Stimulated activated CD4-positive, alpha-beta T cell treated with anti-CD3 and anti-CD28 coated beads, TNF-alpha, amount 100 ng/mL, for 24 hours (primary cell): ENCODE measurements at regions not wholly inside any gene's neighbourhood (a gene's known extent, or its start where the extent isn't known, plus 50 kb on each side); places are given as distances from the start of the nearest gene placed in this dataset.

Experiments used
- DNase-seq, 3 experiments: peaks; one replicate each; pipeline ENCODE4 v3.0.0-alpha.2; 2020; ENCODE audit warnings: low read depth in 3 of 3

- DNase-seq = peak; percentile 43 to 77 (median 51)
These were observed 106.4 kb downstream of the ARF6 start for GRCh38 chr14:49999146-49999761.

GRCh38 chr14:49999826-50000379, 107.0 kb downstream of the ARF6 start:
- DNase-seq = no peak

GRCh38 chr14:50000380-50001150, 107.7 kb downstream of the ARF6 start:
- DNase-seq = peak; percentile 59 to 80 (median 63)

GRCh38 chr14:50001151-50001998, 108.5 kb downstream of the ARF6 start:
- DNase-seq = peak; percentile 38 to 67 (median 59)

- DNase-seq = peak in 2 of 3 experiments; percentile 46 to 72
These were observed 109.4 kb downstream of the ARF6 start for GRCh38 chr14:50001999-50002925.

- no peak for DNase-seq
These were observed 110.0 kb downstream of the ARF6 start for GRCh38 chr14:50002926-50003212.

GRCh38 chr14:50003213-50004021, 110.5 kb downstream of the ARF6 start:
- DNase-seq = peak; percentile 35 to 78 (median 59)

- DNase-seq = no peak
These were observed 110.2 kb downstream of the VCPKMT start for GRCh38 chr14:50006141-50006540.

GRCh38 chr14:50007123-50007903, 109.1 kb downstream of the VCPKMT start:
- DNase-seq = no peak

GRCh38 chr14:50008562-50008961, 107.8 kb downstream of the VCPKMT start:
- DNase-seq = no peak

- no peak for DNase-seq
These were observed 107.4 kb downstream of the VCPKMT start for GRCh38 chr14:50008974-50009373.

- DNase-seq = no peak
These were observed 105.6 kb downstream of the VCPKMT start for GRCh38 chr14:50010752-50011151.

- no peak for DNase-seq
These were observed 105.1 kb downstream of the VCPKMT start for GRCh38 chr14:50011242-50011641.

GRCh38 chr14:50012644-50013043, 103.7 kb downstream of the VCPKMT start:
- no peak for DNase-seq

GRCh38 chr14:50013198-50013918, 103.0 kb downstream of the VCPKMT start:
- no peak for DNase-seq

GRCh38 chr14:50013934-50014333, 102.4 kb downstream of the VCPKMT start:
- no peak for DNase-seq

GRCh38 chr14:50014809-50015430, 101.5 kb downstream of the VCPKMT start:
- no peak for DNase-seq

GRCh38 chr14:50015716-50016115, 100.7 kb downstream of the VCPKMT start:
- DNase-seq = no peak
